Psoas muscle (tissue), 7 donors: ENCODE measurements at regions not wholly inside any gene's neighbourhood (a gene's known extent, or its start where the extent isn't known, plus 50 kb on each side); places are given as distances from the start of the nearest gene placed in this dataset.

Experiments
- ATAC-seq, 4 donors: fragments of 200-7000 bp; cut with Tn5 transposase; one replicate each; pipeline ENCODE4 v1.9.1; 2020; ENCODE audit warnings: moderate library complexity in 3 of 4, mild to moderate bottlenecking in 2 of 4
- DNase-seq, 2 donors: peaks; one replicate each; pipeline ENCODE4 v3.0.0-alpha.2; 2020
- H3K27ac ChIP-seq: fragments of 200-600 bp; one replicate; pipeline ENCODE4 v1.8.0; 2022
- H3K27me3 ChIP-seq, 3 donors: fragments of 200-600 bp in 1 of 3; one replicate each; pipeline versions ENCODE4 v1.6.1 to v1.8.0; 2013 to 2022; ENCODE audit warnings: low read length in 2 of 3, mild to moderate bottlenecking in 2 of 3, moderate library complexity in 1 of 3; ENCODE audit not compliant: insufficient read depth in 3 of 3
- H3K36me3 ChIP-seq, 2 donors: fragments of 200-600 bp in 1 of 2; one replicate each; pipeline versions ENCODE4 v1.6.1 to v1.8.0; 2013 to 2022; ENCODE audit warnings: low read depth in 1 of 2, mild to moderate bottlenecking in 1 of 2, moderate library complexity in 1 of 2; ENCODE audit not compliant: insufficient read depth in 1 of 2
- H3K4me1 ChIP-seq: fragments of 200-600 bp; one replicate; pipeline ENCODE4 v1.8.0; 2022
- H3K4me3 ChIP-seq: fragments of 200-600 bp; one replicate; pipeline ENCODE4 v1.8.0; 2022; ENCODE audit warnings: mild to moderate bottlenecking
- H3K9me3 ChIP-seq: fragments of 200-600 bp; one replicate; pipeline ENCODE4 v1.8.0; 2022
- WGBS, 3 donors: extraction: QIAGEN DNeasy Blood & Tissue Kit; methylation state at CpG; one replicate each; pipeline versions ENCODE4 v1.1.6 to v1.1.7; 2013; 5-methylcytosine and 5-hydroxymethylcytosine counted together
- intact Hi-C, 2 donors: fragments of 100-400 bp; cut with DNase I; formaldehyde crosslinking; loops; one replicate each; pipeline versions ENCODE4 v1.11.0 to v1.14.2; 2022
- TF ChIP-seq, protein P1 (sequence below): fragments of 200-600 bp; IDR thresholded peaks from one replicate; pipeline ENCODE4 v1.8.0; 2022; ENCODE audit warnings: antibody characterized with exemption
- donor health status: healthy with polysubstance abuse.
- donor health status: DM: no; HTN: no; CAD: no; lungs with moderate emphysema.
- donor health status: Bipolar disorder and iron deficiency.
- donor health status: healthy.
- donor health status: DM: yes; HTN: yes; CAD: no.
- donor health status: DM: no; HTN: no; CAD: no.
- donor health status: DM: yes; HTN: yes; CAD: no.

DNA sequence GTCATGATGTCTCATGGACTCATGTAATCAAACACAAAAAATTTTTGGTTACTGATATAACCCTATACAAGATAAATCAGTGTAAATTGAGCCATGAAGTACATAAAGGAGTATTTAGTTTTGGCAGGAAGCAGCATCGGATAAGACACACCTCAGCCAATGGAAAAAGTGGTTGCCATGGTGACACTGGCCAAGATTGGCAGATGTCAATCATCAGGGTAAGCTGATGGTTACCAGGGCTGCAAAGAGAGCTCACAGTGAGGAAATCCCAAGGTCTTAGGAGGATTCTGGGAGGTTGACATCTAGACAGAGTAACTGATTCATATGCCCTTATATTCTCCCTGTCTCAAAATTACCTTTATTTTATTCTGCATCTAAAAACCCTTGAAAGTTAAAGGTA, 203.8 kb upstream of the PCSK2 start:
- H3K4me3 ChIP-seq = no peak overlapping the region
- intact Hi-C loops = no loop called here
- no peak for ATAC-seq
- no peak overlapping the region for H3K27ac ChIP-seq
- no peaks in the 10 kb centered on the region for H3K27me3 ChIP-seq
- no peaks in the 10 kb centered on the region for H3K4me1 ChIP-seq
- 59 to 70% (median 68%) methylated on average over 1 of the region's 1 CpG for WGBS, 3 donors
- TF ChIP-seq, protein P1, sequence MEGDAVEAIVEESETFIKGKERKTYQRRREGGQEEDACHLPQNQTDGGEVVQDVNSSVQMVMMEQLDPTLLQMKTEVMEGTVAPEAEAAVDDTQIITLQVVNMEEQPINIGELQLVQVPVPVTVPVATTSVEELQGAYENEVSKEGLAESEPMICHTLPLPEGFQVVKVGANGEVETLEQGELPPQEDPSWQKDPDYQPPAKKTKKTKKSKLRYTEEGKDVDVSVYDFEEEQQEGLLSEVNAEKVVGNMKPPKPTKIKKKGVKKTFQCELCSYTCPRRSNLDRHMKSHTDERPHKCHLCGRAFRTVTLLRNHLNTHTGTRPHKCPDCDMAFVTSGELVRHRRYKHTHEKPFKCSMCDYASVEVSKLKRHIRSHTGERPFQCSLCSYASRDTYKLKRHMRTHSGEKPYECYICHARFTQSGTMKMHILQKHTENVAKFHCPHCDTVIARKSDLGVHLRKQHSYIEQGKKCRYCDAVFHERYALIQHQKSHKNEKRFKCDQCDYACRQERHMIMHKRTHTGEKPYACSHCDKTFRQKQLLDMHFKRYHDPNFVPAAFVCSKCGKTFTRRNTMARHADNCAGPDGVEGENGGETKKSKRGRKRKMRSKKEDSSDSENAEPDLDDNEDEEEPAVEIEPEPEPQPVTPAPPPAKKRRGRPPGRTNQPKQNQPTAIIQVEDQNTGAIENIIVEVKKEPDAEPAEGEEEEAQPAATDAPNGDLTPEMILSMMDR = no peak
- no peaks in the 10 kb centered on the region for H3K9me3 ChIP-seq
- no peak for DNase-seq
- no peaks in the 10 kb centered on the region for H3K36me3 ChIP-seq

DNA sequence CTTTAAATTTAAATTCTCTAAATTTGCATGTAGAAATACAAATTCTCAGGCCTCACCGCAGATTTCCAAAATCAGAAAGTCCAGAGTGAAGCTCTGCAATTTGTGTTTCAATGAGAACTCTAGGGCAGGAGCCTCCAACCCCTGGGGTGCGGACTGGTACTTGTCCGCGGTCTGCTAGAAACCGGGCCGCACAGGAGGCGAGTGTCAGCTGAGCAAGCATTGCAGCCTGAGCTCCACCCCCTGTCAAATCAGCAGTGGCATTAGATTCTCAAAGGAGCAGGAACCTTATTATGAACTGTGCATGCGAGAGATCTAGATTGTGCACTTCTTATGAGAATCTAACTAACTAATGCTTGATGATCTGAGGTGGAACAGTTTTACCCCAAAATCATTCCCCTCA, 203.0 kb upstream of the PCSK2 start:
- ATAC-seq (no peak), DNase-seq (no peak)
- Histone ChIP-seq H3K9me3 (no peaks in the 10 kb centered on the region), H3K27me3 (no peaks in the 10 kb centered on the region), H3K4me1 (no peaks in the 10 kb centered on the region), H3K36me3 (no peaks in the 10 kb centered on the region), H3K4me3 (no peak overlapping the region), H3K27ac (no peak overlapping the region)
- TF ChIP-seq, protein P1 = no peak
- intact Hi-C loops = no loop called here
- WGBS, 3 donors = 20 to 25% (median 20%) methylated on average over 8 of the region's 8 CpGs

GRCh38 chr20:17024513-17025119, 202.2 kb upstream of the PCSK2 start:
- Histone ChIP-seq H3K27me3 (no peaks in the 10 kb centered on the region), H3K4me1 (no peaks in the 10 kb centered on the region), H3K9me3 (no peaks in the 10 kb centered on the region), H3K4me3 (no peak overlapping the region), H3K36me3 (no peaks in the 10 kb centered on the region), H3K27ac (no peak overlapping the region)
- ATAC-seq (no peak), DNase-seq (no peak)
- TF ChIP-seq, protein P1 = no peak
- WGBS, 3 donors = 36 to 52% (median 41%) methylated on average over 5 of the region's 5 CpGs
- intact Hi-C loops = no loop called here

GRCh38 chr20:17026346-17026745, 200.5 kb upstream of the PCSK2 start:
- Histone ChIP-seq H3K4me1 (no peaks in the 10 kb centered on the region), H3K4me3 (no peak overlapping the region), H3K27me3 (no peaks in the 10 kb centered on the region), H3K9me3 (no peaks in the 10 kb centered on the region), H3K36me3 (no peaks in the 10 kb centered on the region), H3K27ac (no peak overlapping the region)
- DNase-seq (no peak), ATAC-seq (no peak)
- intact Hi-C loops = no loop called here
- 88 to 93% (median 88%) methylated on average over 2 of the region's 2 CpGs for WGBS, 3 donors
- TF ChIP-seq, protein P1 = no peak

- Histone ChIP-seq H3K9me3 (no peaks in the 10 kb centered on the region), H3K36me3 (no peaks in the 10 kb centered on the region), H3K27me3 (no peaks in the 10 kb centered on the region), H3K4me3 (no peak overlapping the region), H3K4me1 (no peaks in the 10 kb centered on the region), H3K27ac (no peak overlapping the region)
- ATAC-seq (no peak), DNase-seq (no peak)
- 57 to 69% (median 62%) methylated on average over 4 of the region's 4 CpGs for WGBS, 3 donors
- TF ChIP-seq, protein P1 = no peak
- intact Hi-C loops = no loop called here
These were observed 197.1 kb upstream of the PCSK2 start for GRCh38 chr20:17029698-17030097.
